Uterus (tissue), 2 donors: ENCODE measurements at regions not wholly inside any gene's neighbourhood (a gene's known extent, or its start where the extent isn't known, plus 50 kb on each side); places are given as distances from the start of the nearest gene placed in this dataset.

Source experiments
- CTCF ChIP-seq, 4 experiments: fragments of 200-600 bp in 2 of 4; fragments of 450-650 bp in 2 of 4; sonication (generic) in 2 of 4; IDR thresholded peaks; one replicate each; pipeline ENCODE4 v1.5.1; 2016 to 2019; ENCODE audit warnings: antibody characterized with exemption in 4 of 4, mild to moderate bottlenecking in 2 of 4, moderate library complexity in 1 of 4
- POLR2A ChIP-seq, 2 donors: fragments of 450-650 bp; IDR thresholded peaks; one replicate each; pipeline ENCODE4 v1.6.1; 2016; ENCODE audit warnings: antibody characterized with exemption in 2 of 2, mild to moderate bottlenecking in 1 of 2, moderate library complexity in 1 of 2

- no peak for TF ChIP-seq CTCF (IDR thresholded peaks at IDR 0.05)
- no peak for TF ChIP-seq POLR2A (IDR thresholded peaks at IDR 0.05)
Observed at GRCh38 chr14:98545181-98545580, 726.8 kb downstream of the BCL11B start.
